T-cell (primary cell): ENCODE measurements at regions not wholly inside any gene's neighbourhood (a gene's known extent, or its start where the extent isn't known, plus 50 kb on each side); places are given as distances from the start of the nearest gene placed in this dataset.

Experiments used
- ATAC-seq, 4 experiments: fragments of 200-7000 bp in 3 of 4; fragments of 150-1000 bp in 1 of 4; cut with Tn5 transposase; replicated peaks in 1 of 4; 1 replicate in 3 of 4; 2 replicates in 1 of 4; pipeline ENCODE4 v1.10.0; 2021; ENCODE audit warnings: moderate library complexity in 3 of 4, mild to moderate bottlenecking in 2 of 4, moderate number of reproducible peaks in 1 of 4
- CTCF ChIA-PET, 2 donors: fragments of 300-600 bp; sonication (Branson Sonifier 250); formaldehyde crosslinking; loops; one replicate each; lab custom pipeline; 2022; ENCODE audit warnings: antibody characterized with exemption in 2 of 2; lab: Charles Lee
- POLR2A ChIA-PET, 2 donors: fragments of 300-600 bp; sonication (Branson Sonifier 250); formaldehyde crosslinking; loops; one replicate each; lab custom pipeline; 2022; ENCODE audit warnings: antibody characterized with exemption in 2 of 2; lab: Charles Lee
- DNase-seq, 35 experiments: peaks; one replicate each; pipeline versions ENCODE4 v3.0.0 to v3.0.0-alpha.2; 2013 to 2023
- H3K27ac ChIP-seq: one replicate; pipeline ENCODE4 v1.5.1; 2013; ENCODE audit warnings: low read length
- H3K27me3 ChIP-seq, 2 experiments: replicated peaks in 1 of 2; 1 replicate in 1 of 2; 2 replicates in 1 of 2; pipeline versions ENCODE4 v1.6.1 to v1.7.0; 2013; ENCODE audit warnings: low read length in 1 of 2, mixed read lengths in 1 of 2; ENCODE audit not compliant: control insufficient read depth in 2 of 2, insufficient read depth in 2 of 2; ENCODE audit errors: extremely low read depth in 1 of 2
- H3K36me3 ChIP-seq, 2 donors: 1 replicate in 1 of 2; 2 replicates in 1 of 2; pipeline versions ENCODE4 v1.6.1 to v1.7.0; 2013; ENCODE audit warnings: low read length in 1 of 2; ENCODE audit not compliant: control insufficient read depth in 2 of 2, insufficient read depth in 1 of 2; ENCODE audit errors: extremely low read depth in 1 of 2
- H3K4me1 ChIP-seq, 2 experiments: 1 replicate in 1 of 2; 2 replicates in 1 of 2; pipeline versions ENCODE4 v1.6.1 to v1.7.0; 2013; ENCODE audit warnings: low read length in 2 of 2, mixed read lengths in 1 of 2; ENCODE audit not compliant: insufficient read depth in 2 of 2, control insufficient read depth in 1 of 2; ENCODE audit errors: extremely low read depth in 1 of 2
- H3K4me3 ChIP-seq, 2 donors: 1 replicate in 1 of 2; 2 replicates in 1 of 2; pipeline versions ENCODE4 v1.5.1 to v1.7.0; 2013; ENCODE audit warnings: mild to moderate bottlenecking in 2 of 2, low read length in 1 of 2, moderate library complexity in 1 of 2; ENCODE audit not compliant: control insufficient read depth in 1 of 2; ENCODE audit errors: extremely low read depth in 1 of 2
- H3K9me3 ChIP-seq: 2 replicates; pipeline ENCODE4 v1.7.0; 2013
- H3K27ac Mint-ChIP-seq, 2 donors: one replicate each; pipeline ENCODE4 v1.8.0; 2020 to 2021; ENCODE audit warnings: mild to moderate bottlenecking in 2 of 2, mixed read lengths in 2 of 2
- H3K27me3 Mint-ChIP-seq, 2 donors: one replicate each; pipeline ENCODE4 v1.8.0; 2021 to 2022; ENCODE audit warnings: mixed read lengths in 2 of 2
- H3K36me3 Mint-ChIP-seq: one replicate; pipeline ENCODE4 v1.8.0; 2021; ENCODE audit warnings: mixed read lengths
- H3K4me1 Mint-ChIP-seq, 3 donors: one replicate each; pipeline ENCODE4 v1.8.0; 2020 to 2022; ENCODE audit warnings: mixed read lengths in 3 of 3, mild to moderate bottlenecking in 1 of 3
- H3K4me3 Mint-ChIP-seq, 3 donors: one replicate each; pipeline ENCODE4 v1.8.0; 2020 to 2022; ENCODE audit warnings: mild to moderate bottlenecking in 3 of 3, mixed read lengths in 3 of 3, moderate library complexity in 3 of 3
- H3K9me3 Mint-ChIP-seq, 3 donors: one replicate each; pipeline ENCODE4 v1.8.0; 2020 to 2022; ENCODE audit warnings: mixed read lengths in 3 of 3
- WGBS: methylation state at CpG from one replicate; pipeline ENCODE4 v1.1.5; 2013; ENCODE audit warnings: missing lambda C conversion rate; ENCODE audit not compliant: insufficient coverage; 5-methylcytosine and 5-hydroxymethylcytosine counted together

GRCh38 chr10:3428826-3429225 lies 256.2 kb upstream of the PITRM1 start:
- H3K27me3 ChIP-seq = peaks cover 0 to 7% of the 10 kb centered on the region in 2 experiments
- WGBS = no CpG with 5 or more reads among the region's 3 CpGs
- ChIA-PET CTCF (no interaction called here), POLR2A (interaction anchor here in 1 of 2 donors (0.6 kb wide), 1 partner anchor 17 kb away, joined by 3 read pairs; no protein-coding TSS in a partner anchor)
- Mint-ChIP-seq H3K4me3 (no peak overlapping the region), H3K27ac (no peak overlapping the region), H3K36me3 (no peaks in the 10 kb centered on the region), H3K9me3 (peaks cover 11 to 14% (median 11%) of the 10 kb centered on the region in 3 donors), H3K4me1 (peaks cover 7 to 12% (median 10%) of the 10 kb centered on the region in 3 donors), H3K27me3 (peaks cover 5 to 7% of the 10 kb centered on the region in 2 donors)
- H3K4me3 ChIP-seq = no peak overlapping the region
- H3K4me1 ChIP-seq = peaks cover 0 to 5% of the 10 kb centered on the region in 2 experiments
- no peak overlapping the region for H3K27ac ChIP-seq
- no peaks in the 10 kb centered on the region for H3K9me3 ChIP-seq
- no peaks in the 10 kb centered on the region for H3K36me3 ChIP-seq
- no peak for DNase-seq
- no peak for ATAC-seq

- Histone ChIP-seq H3K4me1 (peaks cover 0 to 5% of the 10 kb centered on the region in 2 experiments), H3K4me3 (no peak overlapping the region), H3K36me3 (no peaks in the 10 kb centered on the region), H3K27me3 (peaks cover 0 to 14% of the 10 kb centered on the region in 2 experiments), H3K9me3 (no peaks in the 10 kb centered on the region), H3K27ac (no peak overlapping the region)
- Mint-ChIP-seq H3K4me3 (no peak overlapping the region), H3K27me3 (peaks cover 7 to 9% of the 10 kb centered on the region in 2 donors), H3K27ac (no peak overlapping the region), H3K4me1 (peaks cover 10 to 12% (median 10%) of the 10 kb centered on the region in 3 donors), H3K36me3 (no peaks in the 10 kb centered on the region), H3K9me3 (peaks cover 11 to 14% (median 11%) of the 10 kb centered on the region in 3 donors)
- ChIA-PET POLR2A (no interaction called here), CTCF (no interaction called here)
- no peak for ATAC-seq
- WGBS = 90% methylated on average over 4 of the region's 7 CpGs
- no peak for DNase-seq
These were observed 255.4 kb upstream of the PITRM1 start for GRCh38 chr10:3427950-3428354.

- Histone ChIP-seq H3K27ac (no peak overlapping the region), H3K27me3 (peaks cover 0 to 14% of the 10 kb centered on the region in 2 experiments), H3K4me3 (no peak overlapping the region), H3K4me1 (peaks cover 0 to 5% of the 10 kb centered on the region in 2 experiments), H3K9me3 (no peaks in the 10 kb centered on the region), H3K36me3 (no peaks in the 10 kb centered on the region)
- POLR2A ChIA-PET = no interaction called here
- H3K27me3 Mint-ChIP-seq = peaks cover 7 to 9% of the 10 kb centered on the region in 2 donors
- H3K27ac Mint-ChIP-seq = no peak overlapping the region
- peaks cover 10 to 13% (median 12%) of the 10 kb centered on the region in 3 donors for H3K4me1 Mint-ChIP-seq
- ATAC-seq (no peak), DNase-seq (no peak)
- peaks cover 11 to 14% (median 11%) of the 10 kb centered on the region in 3 donors for H3K9me3 Mint-ChIP-seq
- H3K36me3 Mint-ChIP-seq = no peaks in the 10 kb centered on the region
- WGBS = no CpG with 5 or more reads among the region's 2 CpGs
- CTCF ChIA-PET = no interaction called here
- no peak overlapping the region for H3K4me3 Mint-ChIP-seq
These were observed 254.8 kb upstream of the PITRM1 start for GRCh38 chr10:3427347-3427746.

- H3K36me3 ChIP-seq = no peaks in the 10 kb centered on the region
- H3K4me3 ChIP-seq = no peak overlapping the region
- ATAC-seq (no peak), DNase-seq (no peak)
- ChIA-PET CTCF (no interaction called here), POLR2A (no interaction called here)
- Mint-ChIP-seq H3K9me3 (peaks cover 11 to 14% (median 11%) of the 10 kb centered on the region in 3 donors), H3K36me3 (no peaks in the 10 kb centered on the region), H3K4me1 (peaks cover 10 to 21% (median 17%) of the 10 kb centered on the region in 3 donors), H3K4me3 (no peak overlapping the region), H3K27me3 (peaks cover 7 to 9% of the 10 kb centered on the region in 2 donors), H3K27ac (no peak overlapping the region)
- no peaks in the 10 kb centered on the region for H3K9me3 ChIP-seq
- peaks cover 0 to 14% of the 10 kb centered on the region in 2 experiments for H3K27me3 ChIP-seq
- peaks cover 0 to 5% of the 10 kb centered on the region in 2 experiments for H3K4me1 ChIP-seq
- WGBS = 18% methylated on average over 2 of the region's 3 CpGs
- no peak overlapping the region for H3K27ac ChIP-seq
These were observed 253.7 kb upstream of the PITRM1 start for GRCh38 chr10:3426190-3426845.

GRCh38 chr10:3425716-3426115 lies 253.1 kb upstream of the PITRM1 start:
- Histone ChIP-seq H3K4me3 (no peak overlapping the region), H3K4me1 (peaks cover 0 to 5% of the 10 kb centered on the region in 2 experiments), H3K9me3 (no peaks in the 10 kb centered on the region), H3K36me3 (no peaks in the 10 kb centered on the region), H3K27me3 (peaks cover 0 to 14% of the 10 kb centered on the region in 2 experiments), H3K27ac (no peak overlapping the region)
- CTCF ChIA-PET = interaction anchor here in 1 of 2 donors (0.6 kb wide), 1 partner anchor 10 kb away, joined by 3 read pairs; no protein-coding TSS in a partner anchor
- no peaks in the 10 kb centered on the region for H3K36me3 Mint-ChIP-seq
- H3K4me1 Mint-ChIP-seq = peaks cover 7 to 21% (median 16%) of the 10 kb centered on the region in 3 donors
- H3K9me3 Mint-ChIP-seq = peaks cover 5 to 9% (median 7%) of the 10 kb centered on the region in 3 donors
- POLR2A ChIA-PET = no interaction called here
- H3K27me3 Mint-ChIP-seq = peaks cover 9% of the 10 kb centered on the region in 2 donors
- ATAC-seq = no peak
- 92% methylated on average over 4 of the region's 6 CpGs for WGBS
- H3K27ac Mint-ChIP-seq = no peak overlapping the region
- DNase-seq = no peak
- H3K4me3 Mint-ChIP-seq = no peak overlapping the region

- Histone ChIP-seq H3K4me1 (peaks cover 0 to 6% of the 10 kb centered on the region in 2 experiments), H3K27ac (no peak overlapping the region), H3K9me3 (no peaks in the 10 kb centered on the region), H3K36me3 (no peaks in the 10 kb centered on the region), H3K4me3 (no peak overlapping the region), H3K27me3 (peaks cover 0 to 17% of the 10 kb centered on the region in 2 experiments)
- Mint-ChIP-seq H3K4me3 (no peak overlapping the region), H3K36me3 (no peaks in the 10 kb centered on the region), H3K9me3 (peaks cover 3 to 5% (median 5%) of the 10 kb centered on the region in 3 donors), H3K27ac (no peak overlapping the region), H3K4me1 (peaks cover 7 to 22% (median 17%) of the 10 kb centered on the region in 3 donors), H3K27me3 (peaks cover 12 to 13% of the 10 kb centered on the region in 2 donors)
- ATAC-seq = no peak
- no CpG with 5 or more reads among the region's 5 CpGs for WGBS
- POLR2A ChIA-PET = no interaction called here
- CTCF ChIA-PET = interaction anchor here in 1 of 2 donors (0.6 kb wide), 1 partner anchor 10 kb away, joined by 3 read pairs; no protein-coding TSS in a partner anchor
- no peak for DNase-seq
These were observed 252.7 kb upstream of the PITRM1 start for GRCh38 chr10:3425261-3425660.
